Lower lobe of right lung (tissue), 2 donors: ENCODE measurements at regions not wholly inside any gene's neighbourhood (a gene's known extent, or its start where the extent isn't known, plus 50 kb on each side); places are given as distances from the start of the nearest gene placed in this dataset.

ENCODE experiments used
- ATAC-seq, 2 donors: fragments of 200-7000 bp; cut with Tn5 transposase; one replicate each; pipeline ENCODE4 v1.9.1; 2020 to 2022; ENCODE audit warnings: mild to moderate bottlenecking in 2 of 2, moderate library complexity in 2 of 2
- DNase-seq: peaks from one replicate; pipeline ENCODE4 v3.0.0-alpha.2; 2020
- H3K27ac ChIP-seq: fragments of 200-600 bp; one replicate; pipeline ENCODE4 v1.8.0; 2022
- H3K27me3 ChIP-seq: fragments of 200-600 bp; one replicate; pipeline ENCODE4 v1.8.0; 2022; ENCODE audit warnings: low read depth
- H3K36me3 ChIP-seq: fragments of 200-600 bp; one replicate; pipeline ENCODE4 v1.8.0; 2022; ENCODE audit warnings: mild to moderate bottlenecking
- H3K4me1 ChIP-seq: fragments of 200-600 bp; one replicate; pipeline ENCODE4 v1.8.0; 2022
- H3K4me3 ChIP-seq: fragments of 200-600 bp; one replicate; pipeline ENCODE4 v1.8.0; 2022; ENCODE audit warnings: mild to moderate bottlenecking
- H3K9me3 ChIP-seq: fragments of 200-600 bp; one replicate; pipeline ENCODE4 v1.8.0; 2022
- intact Hi-C: fragments of 100-400 bp; cut with DNase I; formaldehyde crosslinking; loops from one replicate; pipeline ENCODE4 v1.11.0; 2022
- TF ChIP-seq, protein P1 (sequence below): fragments of 200-600 bp; IDR thresholded peaks from one replicate; pipeline ENCODE4 v1.8.0; 2022; ENCODE audit warnings: antibody characterized with exemption, mild to moderate bottlenecking
- donor health status: DM: no; HTN: yes; CAD: no; lungs with severe emphysema.

DNA sequence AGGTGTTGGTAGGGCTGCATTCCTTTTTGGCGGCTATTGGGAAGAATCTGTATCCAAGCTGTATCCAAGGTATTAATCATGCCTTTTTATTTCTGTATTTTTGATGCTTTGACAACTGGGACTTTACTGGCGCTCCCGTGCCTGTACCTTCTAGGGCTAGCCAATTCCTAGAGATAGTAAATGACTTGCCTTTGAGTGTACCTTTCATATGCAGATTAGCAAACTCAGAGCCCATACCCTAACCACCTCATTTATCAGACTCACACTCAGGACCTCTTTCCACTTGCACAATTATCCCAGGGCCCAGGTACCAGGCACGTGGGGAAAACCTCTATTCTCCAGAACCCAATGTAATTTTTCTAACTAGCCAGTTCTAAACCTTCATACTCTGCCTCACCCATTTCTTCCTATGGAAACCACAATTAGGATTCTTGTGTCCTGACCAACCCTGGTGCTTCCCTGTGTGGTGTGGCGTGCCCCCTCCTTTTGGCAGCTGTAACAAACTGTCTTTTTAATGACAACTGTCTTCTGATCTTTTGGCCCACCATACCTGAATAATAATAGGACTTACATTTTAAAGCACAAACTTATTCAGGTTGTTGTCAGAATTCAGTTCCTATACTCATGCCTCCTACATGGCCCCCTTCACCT lies 65.8 kb upstream of the PNPT1 start:
- intact Hi-C loops: no loop called here
- ATAC-seq: no peak
- Histone ChIP-seq H3K4me3 (no peak overlapping the region), H3K27ac (no peak overlapping the region), H3K36me3 (no peaks in the 10 kb centered on the region), H3K4me1 (no peaks in the 10 kb centered on the region), H3K27me3 (no peaks in the 10 kb centered on the region), H3K9me3 (no peaks in the 10 kb centered on the region)
- TF ChIP-seq, protein P1, sequence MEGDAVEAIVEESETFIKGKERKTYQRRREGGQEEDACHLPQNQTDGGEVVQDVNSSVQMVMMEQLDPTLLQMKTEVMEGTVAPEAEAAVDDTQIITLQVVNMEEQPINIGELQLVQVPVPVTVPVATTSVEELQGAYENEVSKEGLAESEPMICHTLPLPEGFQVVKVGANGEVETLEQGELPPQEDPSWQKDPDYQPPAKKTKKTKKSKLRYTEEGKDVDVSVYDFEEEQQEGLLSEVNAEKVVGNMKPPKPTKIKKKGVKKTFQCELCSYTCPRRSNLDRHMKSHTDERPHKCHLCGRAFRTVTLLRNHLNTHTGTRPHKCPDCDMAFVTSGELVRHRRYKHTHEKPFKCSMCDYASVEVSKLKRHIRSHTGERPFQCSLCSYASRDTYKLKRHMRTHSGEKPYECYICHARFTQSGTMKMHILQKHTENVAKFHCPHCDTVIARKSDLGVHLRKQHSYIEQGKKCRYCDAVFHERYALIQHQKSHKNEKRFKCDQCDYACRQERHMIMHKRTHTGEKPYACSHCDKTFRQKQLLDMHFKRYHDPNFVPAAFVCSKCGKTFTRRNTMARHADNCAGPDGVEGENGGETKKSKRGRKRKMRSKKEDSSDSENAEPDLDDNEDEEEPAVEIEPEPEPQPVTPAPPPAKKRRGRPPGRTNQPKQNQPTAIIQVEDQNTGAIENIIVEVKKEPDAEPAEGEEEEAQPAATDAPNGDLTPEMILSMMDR: no peak
- DNase-seq: no peak

DNA sequence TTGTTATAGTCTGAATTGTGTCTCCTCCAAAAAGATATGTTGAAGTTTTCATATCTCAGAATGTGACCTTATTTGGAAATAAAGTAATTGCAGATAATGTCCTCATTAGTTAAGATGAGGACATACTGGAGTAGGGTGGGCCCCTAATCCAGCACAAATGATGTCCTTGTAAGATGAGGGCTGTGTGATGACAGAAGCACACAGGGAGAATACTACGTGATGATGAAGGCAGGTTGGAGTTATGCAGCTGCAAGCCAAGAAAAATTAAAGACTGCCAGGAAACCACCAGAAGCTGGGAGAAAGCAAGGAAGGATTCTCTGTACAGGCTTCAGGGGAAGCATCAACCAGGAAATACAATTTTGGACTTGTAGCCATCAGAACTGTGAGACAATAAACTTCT lies 58.3 kb upstream of the PNPT1 start:
- intact Hi-C loops: no loop called here
- H3K4me3 ChIP-seq: no peak overlapping the region
- no peak for DNase-seq
- TF ChIP-seq, protein P1: no peak
- H3K36me3 ChIP-seq: no peaks in the 10 kb centered on the region
- ATAC-seq: no peak
- H3K4me1 ChIP-seq: no peaks in the 10 kb centered on the region
- H3K27me3 ChIP-seq: no peaks in the 10 kb centered on the region
- no peak overlapping the region for H3K27ac ChIP-seq
- H3K9me3 ChIP-seq: no peaks in the 10 kb centered on the region

DNA sequence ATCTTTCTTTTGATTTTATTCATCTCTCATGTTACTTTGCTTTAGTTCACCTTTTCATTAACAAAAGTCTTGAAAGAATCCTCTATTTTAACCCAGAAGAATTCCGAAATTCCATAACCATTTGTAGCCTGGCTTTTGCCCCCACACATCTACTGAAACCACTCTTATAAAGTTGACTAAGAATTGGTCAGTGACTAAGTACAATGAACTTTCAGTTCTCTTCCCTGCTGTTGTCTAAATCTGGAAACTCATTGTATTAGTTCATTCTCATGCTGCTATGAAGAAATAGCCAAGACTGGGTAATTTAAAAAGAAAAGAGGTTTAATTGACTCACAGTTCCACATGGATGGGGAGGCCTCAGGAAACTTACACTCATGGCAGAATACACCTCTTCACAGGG lies 49.9 kb upstream of the PNPT1 start:
- DNase-seq: no peak
- no peak overlapping the region for H3K27ac ChIP-seq
- intact Hi-C loops: no loop called here
- H3K4me3 ChIP-seq: no peak overlapping the region
- no peaks in the 10 kb centered on the region for H3K27me3 ChIP-seq
- ATAC-seq: no peak
- TF ChIP-seq, protein P1: no peak
- no peaks in the 10 kb centered on the region for H3K4me1 ChIP-seq
- H3K36me3 ChIP-seq: no peaks in the 10 kb centered on the region
- no peaks in the 10 kb centered on the region for H3K9me3 ChIP-seq
